ENCODE measurements at regions not wholly inside any gene's neighbourhood (a gene's known extent, or its start where the extent isn't known, plus 50 kb on each side); places are given as distances from the start of the nearest gene placed in this dataset.

DNA sequence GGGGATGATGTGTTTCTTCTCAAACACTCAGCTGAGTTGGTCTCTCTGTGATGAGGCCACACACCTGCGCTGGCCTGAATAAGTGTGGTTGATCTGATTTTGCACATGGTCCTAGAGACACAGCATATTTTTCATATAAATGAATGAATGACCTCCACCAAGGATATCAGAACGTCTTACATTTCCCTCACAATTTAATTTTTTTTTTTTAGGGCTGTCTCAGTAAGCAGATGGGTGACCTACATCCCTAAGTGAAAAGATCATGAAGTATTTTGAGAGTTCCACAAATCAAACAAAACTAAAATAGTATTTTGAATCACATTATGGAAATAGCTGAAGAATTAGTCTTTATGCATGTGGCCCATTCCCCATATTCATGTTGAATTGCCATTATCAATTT is 333.7 kb upstream of the TMTC1 start:
- H3K79me2 ChIP-seq (ENCODE audit: low read length): no peaks in the 10 kb centered on the region
- H3K4me1 ChIP-seq (ENCODE audit: low read length): no peaks in the 10 kb centered on the region
- no peaks in the 10 kb centered on the region for H3K27me3 ChIP-seq (ENCODE audit: low read depth, low read length)
- TF ChIP-seq, protein P1, sequence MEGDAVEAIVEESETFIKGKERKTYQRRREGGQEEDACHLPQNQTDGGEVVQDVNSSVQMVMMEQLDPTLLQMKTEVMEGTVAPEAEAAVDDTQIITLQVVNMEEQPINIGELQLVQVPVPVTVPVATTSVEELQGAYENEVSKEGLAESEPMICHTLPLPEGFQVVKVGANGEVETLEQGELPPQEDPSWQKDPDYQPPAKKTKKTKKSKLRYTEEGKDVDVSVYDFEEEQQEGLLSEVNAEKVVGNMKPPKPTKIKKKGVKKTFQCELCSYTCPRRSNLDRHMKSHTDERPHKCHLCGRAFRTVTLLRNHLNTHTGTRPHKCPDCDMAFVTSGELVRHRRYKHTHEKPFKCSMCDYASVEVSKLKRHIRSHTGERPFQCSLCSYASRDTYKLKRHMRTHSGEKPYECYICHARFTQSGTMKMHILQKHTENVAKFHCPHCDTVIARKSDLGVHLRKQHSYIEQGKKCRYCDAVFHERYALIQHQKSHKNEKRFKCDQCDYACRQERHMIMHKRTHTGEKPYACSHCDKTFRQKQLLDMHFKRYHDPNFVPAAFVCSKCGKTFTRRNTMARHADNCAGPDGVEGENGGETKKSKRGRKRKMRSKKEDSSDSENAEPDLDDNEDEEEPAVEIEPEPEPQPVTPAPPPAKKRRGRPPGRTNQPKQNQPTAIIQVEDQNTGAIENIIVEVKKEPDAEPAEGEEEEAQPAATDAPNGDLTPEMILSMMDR (IDR thresholded peaks at IDR 0.05; ENCODE audit: low read depth, low read length): no peak
- no peak for TF ChIP-seq EZH2phosphoT487 (IDR thresholded peaks at IDR 0.05; ENCODE audit: low read depth)
- no peaks in the 10 kb centered on the region for H3K36me3 ChIP-seq (replicated peaks; ENCODE audit: low read depth, low read length)
- H2AFZ ChIP-seq (ENCODE audit: low read depth, low read length): no peak overlapping the region
- no peak overlapping the region for H3K4me2 ChIP-seq (ENCODE audit: low read length)
- H4K20me1 ChIP-seq (ENCODE audit: insufficient read depth, low read length): no peaks in the 10 kb centered on the region
- H3K9me3 ChIP-seq (ENCODE audit: insufficient read depth, low read length): no peaks in the 10 kb centered on the region
- no peak overlapping the region for H3K4me3 ChIP-seq (ENCODE audit: low read length)
- no peak overlapping the region for H3K27ac ChIP-seq (ENCODE audit: low read length)
- no peak overlapping the region for H3K9ac ChIP-seq (ENCODE audit: low read length)

DNA sequence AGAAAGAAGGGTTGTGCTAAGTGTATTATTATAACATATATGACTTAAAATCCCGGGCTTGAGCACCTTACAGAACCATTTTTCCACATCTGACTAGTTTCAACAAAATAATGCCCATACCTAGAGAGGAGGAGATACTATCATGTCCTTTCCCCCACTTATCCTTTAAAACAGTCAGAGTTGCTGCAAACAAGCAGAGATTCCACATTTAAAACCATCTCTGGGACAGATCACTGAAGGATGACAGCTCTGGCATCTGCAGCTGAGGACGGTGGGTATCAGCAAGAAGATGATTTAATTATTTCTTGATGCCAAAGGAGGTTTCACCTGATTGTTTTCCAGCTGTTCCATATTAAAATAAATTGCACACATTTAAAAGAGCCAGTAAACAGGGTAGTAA is 328.0 kb upstream of the TMTC1 start:
- H3K4me2 ChIP-seq (ENCODE audit: low read length): no peak overlapping the region
- H3K4me3 ChIP-seq (ENCODE audit: low read length): no peak overlapping the region
- no peaks in the 10 kb centered on the region for H3K79me2 ChIP-seq (ENCODE audit: low read length)
- H4K20me1 ChIP-seq (ENCODE audit: insufficient read depth, low read length): no peaks in the 10 kb centered on the region
- H3K36me3 ChIP-seq (replicated peaks; ENCODE audit: low read depth, low read length): no peaks in the 10 kb centered on the region
- no peaks in the 10 kb centered on the region for H3K4me1 ChIP-seq (ENCODE audit: low read length)
- H3K27ac ChIP-seq (ENCODE audit: low read length): no peak overlapping the region
- TF ChIP-seq, protein P1 (IDR thresholded peaks at IDR 0.05; ENCODE audit: low read depth, low read length): no peak
- TF ChIP-seq EZH2phosphoT487 (IDR thresholded peaks at IDR 0.05; ENCODE audit: low read depth): no peak
- no peak overlapping the region for H2AFZ ChIP-seq (ENCODE audit: low read depth, low read length)
- no peak overlapping the region for H3K9ac ChIP-seq (ENCODE audit: low read length)
- H3K27me3 ChIP-seq (ENCODE audit: low read depth, low read length): no peaks in the 10 kb centered on the region
- H3K9me3 ChIP-seq (ENCODE audit: insufficient read depth, low read length): no peaks in the 10 kb centered on the region

DNA sequence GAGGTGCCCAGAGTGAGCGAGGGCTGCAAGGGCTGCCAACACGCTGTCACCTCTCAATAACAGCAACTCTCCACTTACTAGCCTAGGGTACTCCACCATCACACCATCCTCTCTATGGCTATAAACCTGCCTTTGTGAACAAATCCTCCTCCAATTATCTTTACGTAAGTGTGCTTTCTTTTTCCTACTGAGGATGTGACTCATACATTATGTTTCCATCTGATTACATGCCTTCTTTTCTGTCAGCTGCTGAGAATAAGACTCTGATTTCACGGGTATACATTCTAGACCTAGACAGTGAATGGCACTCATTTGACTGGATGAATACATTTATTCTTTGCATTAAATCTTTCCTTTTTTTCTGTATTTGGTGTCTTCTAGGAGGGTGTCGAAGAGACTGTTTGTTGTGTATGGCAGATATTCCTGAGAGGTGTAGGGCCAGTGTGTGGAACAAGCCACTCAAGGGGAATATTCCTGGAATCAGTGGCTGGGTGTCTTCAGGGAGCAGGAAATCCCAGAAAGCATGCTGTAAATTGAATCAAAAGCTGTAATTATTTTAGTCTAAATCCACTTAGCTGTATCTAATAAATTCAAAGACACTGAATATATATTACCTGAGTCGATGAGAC is 327.3 kb upstream of the TMTC1 start:
- H3K79me2 ChIP-seq (ENCODE audit: low read length): no peaks in the 10 kb centered on the region
- H3K9ac ChIP-seq (ENCODE audit: low read length): no peak overlapping the region
- H3K36me3 ChIP-seq (replicated peaks; ENCODE audit: low read depth, low read length): no peaks in the 10 kb centered on the region
- H3K9me3 ChIP-seq (ENCODE audit: insufficient read depth, low read length): no peaks in the 10 kb centered on the region
- no peaks in the 10 kb centered on the region for H4K20me1 ChIP-seq (ENCODE audit: insufficient read depth, low read length)
- H3K27ac ChIP-seq (ENCODE audit: low read length): no peak overlapping the region
- H3K4me3 ChIP-seq (ENCODE audit: low read length): no peak overlapping the region
- no peak overlapping the region for H2AFZ ChIP-seq (ENCODE audit: low read depth, low read length)
- TF ChIP-seq, protein P1 (IDR thresholded peaks at IDR 0.05; ENCODE audit: low read depth, low read length): no peak
- no peak for TF ChIP-seq EZH2phosphoT487 (IDR thresholded peaks at IDR 0.05; ENCODE audit: low read depth)
- H3K27me3 ChIP-seq (ENCODE audit: low read depth, low read length): no peaks in the 10 kb centered on the region
- H3K4me1 ChIP-seq (ENCODE audit: low read length): no peaks in the 10 kb centered on the region
- H3K4me2 ChIP-seq (ENCODE audit: low read length): no peak overlapping the region

DNA sequence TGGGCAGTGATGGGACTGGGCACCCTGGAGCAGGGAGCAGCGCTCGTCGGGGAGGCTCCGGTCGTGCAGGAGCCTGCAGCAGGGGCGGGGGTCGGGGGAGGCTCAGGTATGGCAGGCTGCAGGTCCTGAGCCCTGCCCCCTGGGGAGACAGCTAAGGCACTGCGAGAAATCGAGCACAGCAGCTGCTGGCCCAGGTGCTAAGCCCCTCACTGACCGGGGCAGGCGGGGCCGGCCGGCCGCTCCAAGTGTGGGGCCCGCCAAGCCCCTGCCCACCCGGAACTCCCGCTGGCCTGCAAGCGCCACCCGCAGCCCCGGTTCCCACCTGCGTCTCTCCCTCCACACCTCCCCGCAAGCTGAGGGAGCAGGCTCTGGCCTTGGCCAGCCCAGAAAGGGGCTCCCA is 326.8 kb upstream of the TMTC1 start:
- no peak overlapping the region for H3K27ac ChIP-seq (ENCODE audit: low read length)
- H2AFZ ChIP-seq (ENCODE audit: low read depth, low read length): no peak overlapping the region
- H3K27me3 ChIP-seq (ENCODE audit: low read depth, low read length): no peaks in the 10 kb centered on the region
- no peaks in the 10 kb centered on the region for H4K20me1 ChIP-seq (ENCODE audit: insufficient read depth, low read length)
- H3K9ac ChIP-seq (ENCODE audit: low read length): no peak overlapping the region
- H3K79me2 ChIP-seq (ENCODE audit: low read length): no peaks in the 10 kb centered on the region
- H3K9me3 ChIP-seq (ENCODE audit: insufficient read depth, low read length): no peaks in the 10 kb centered on the region
- H3K36me3 ChIP-seq (replicated peaks; ENCODE audit: low read depth, low read length): no peaks in the 10 kb centered on the region
- no peak overlapping the region for H3K4me2 ChIP-seq (ENCODE audit: low read length)
- H3K4me3 ChIP-seq (ENCODE audit: low read length): no peak overlapping the region
- no peaks in the 10 kb centered on the region for H3K4me1 ChIP-seq (ENCODE audit: low read length)
- no peak for TF ChIP-seq EZH2phosphoT487 (IDR thresholded peaks at IDR 0.05; ENCODE audit: low read depth)
- TF ChIP-seq, protein P1 (IDR thresholded peaks at IDR 0.05; ENCODE audit: low read depth, low read length): no peak

All from OCI-LY3 (cell line).